ENCODE measurements at regions not wholly inside any gene's neighbourhood (a gene's known extent, or its start where the extent isn't known, plus 50 kb on each side); places are given as distances from the start of the nearest gene placed in this dataset.

GRCh38 chr10:43958964-43959363 lies 310.3 kb upstream of the ZNF32 start:
- TF ChIP-seq POLR2A (IDR thresholded peaks at IDR 0.05) (no peak), CTCF (IDR thresholded peaks at IDR 0.05) (no peak)
